UCSD-AML1 (cell line): ENCODE measurements at regions not wholly inside any gene's neighbourhood (a gene's known extent, or its start where the extent isn't known, plus 50 kb on each side); places are given as distances from the start of the nearest gene placed in this dataset.
A peak's percentile ranks its signal among the peaks of the same experiment; 100 is the strongest.
"Not testable (repeated sequence)": the region's sequence is repeated elsewhere in the genome, so short reads cannot be mapped to it uniquely, and the experiment has no call there.

ENCODE experiments used
- DNase-seq: peaks from one replicate; lab custom pipeline; 2025; ENCODE audit not compliant: unreplicated experiment; lab: John Stamatoyannopoulos, UW

DNA sequence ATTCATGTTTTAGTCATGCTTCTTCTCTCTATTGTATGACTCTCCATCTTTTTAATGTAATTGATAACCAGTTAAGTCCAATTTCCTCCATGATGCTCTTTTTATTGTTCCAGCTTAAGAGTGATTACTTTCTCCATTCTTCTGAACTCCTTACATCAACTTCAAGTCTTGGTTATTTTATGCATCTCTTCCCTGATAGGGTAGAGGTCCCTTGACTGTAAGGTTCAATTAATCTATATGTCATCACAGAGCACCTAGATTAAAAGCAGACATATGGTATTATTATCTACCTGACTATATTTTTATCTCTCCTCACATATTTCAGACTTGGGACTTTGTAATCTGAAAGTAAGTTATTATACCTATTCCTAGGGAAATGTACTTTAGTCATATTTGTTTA, 853.1 kb downstream of the REEP3 start:
- no peak for DNase-seq

DNA sequence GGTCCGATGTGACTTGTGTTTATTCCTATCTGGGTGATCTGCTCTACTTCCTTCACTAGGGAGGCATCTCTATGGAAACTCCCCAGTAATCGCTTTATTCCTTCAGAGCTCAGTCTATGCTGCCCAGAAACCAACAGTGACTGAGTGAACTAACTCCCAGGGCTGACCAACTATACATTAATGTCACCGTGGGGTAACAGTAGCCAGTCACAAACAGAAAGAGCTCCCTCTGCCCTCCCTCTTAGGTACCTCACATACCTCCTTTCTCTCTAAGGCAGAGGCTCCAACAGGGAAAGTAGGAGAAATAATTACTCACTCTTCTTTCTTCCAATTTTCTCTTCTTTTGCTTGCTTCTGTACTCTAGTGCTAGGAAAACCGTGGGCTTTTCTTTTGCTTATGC, 855.0 kb downstream of the REEP3 start:
- no peak for DNase-seq

DNA sequence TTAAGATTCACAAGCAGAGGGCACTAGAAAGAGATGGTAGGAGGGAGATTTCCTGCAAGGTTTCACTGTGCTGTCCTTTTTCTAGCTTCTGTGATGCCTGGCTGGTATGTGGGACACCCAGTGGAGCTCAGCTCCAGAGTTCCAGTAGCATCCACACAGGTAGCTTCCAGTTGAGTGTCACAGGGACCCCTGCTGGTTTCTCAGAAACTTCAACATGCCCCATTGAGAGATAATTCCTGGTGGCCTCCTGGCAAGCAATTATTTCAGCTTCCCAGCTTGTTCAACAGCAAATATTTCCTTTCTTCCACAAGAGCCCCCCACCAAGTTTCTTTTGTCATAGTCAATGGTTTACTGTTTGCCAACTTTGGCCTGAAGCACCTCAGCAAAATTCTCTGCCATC, 858.7 kb downstream of the REEP3 start:
- no peak for DNase-seq

DNA sequence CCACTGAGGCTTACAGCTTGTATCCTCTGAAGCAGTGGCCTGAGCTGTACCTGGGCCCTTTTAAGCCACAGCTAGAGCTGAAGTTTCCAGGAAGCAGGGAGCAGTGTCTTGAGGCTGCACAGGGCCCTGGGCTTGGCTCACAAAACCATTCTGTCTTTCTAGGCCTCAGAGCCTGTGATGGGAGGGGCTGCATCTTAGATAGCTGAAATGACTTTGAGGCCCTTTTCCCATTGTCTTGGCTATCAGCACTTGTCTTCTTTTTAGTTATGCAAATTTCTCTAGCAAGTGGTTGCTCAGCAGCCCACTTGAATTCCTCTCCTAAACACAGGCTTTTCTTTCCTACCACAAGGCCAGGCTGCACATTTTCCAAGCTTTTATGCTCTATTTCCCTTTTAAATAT, 864.2 kb downstream of the REEP3 start:
- DNase-seq, result no peak

DNA sequence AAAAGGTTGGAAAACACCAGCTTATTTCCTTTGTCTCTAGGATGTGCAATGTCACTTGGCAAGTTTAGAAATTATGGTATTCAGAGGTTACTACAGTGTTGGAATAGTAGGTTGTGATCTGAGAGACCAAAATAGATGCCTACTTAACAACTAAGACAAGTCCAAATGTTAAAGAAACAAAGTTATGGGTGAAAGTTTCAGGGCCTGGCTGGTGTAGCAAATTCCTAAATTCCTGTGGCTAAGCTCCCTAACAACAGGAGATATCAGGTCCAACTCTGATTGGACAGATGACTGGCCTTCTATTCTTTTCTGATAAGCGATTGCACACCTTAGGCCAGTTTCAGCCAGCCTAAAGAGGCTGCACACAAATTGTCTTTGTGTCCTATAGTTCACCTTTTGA, 873.5 kb downstream of the REEP3 start:
- no peak for DNase-seq

DNA sequence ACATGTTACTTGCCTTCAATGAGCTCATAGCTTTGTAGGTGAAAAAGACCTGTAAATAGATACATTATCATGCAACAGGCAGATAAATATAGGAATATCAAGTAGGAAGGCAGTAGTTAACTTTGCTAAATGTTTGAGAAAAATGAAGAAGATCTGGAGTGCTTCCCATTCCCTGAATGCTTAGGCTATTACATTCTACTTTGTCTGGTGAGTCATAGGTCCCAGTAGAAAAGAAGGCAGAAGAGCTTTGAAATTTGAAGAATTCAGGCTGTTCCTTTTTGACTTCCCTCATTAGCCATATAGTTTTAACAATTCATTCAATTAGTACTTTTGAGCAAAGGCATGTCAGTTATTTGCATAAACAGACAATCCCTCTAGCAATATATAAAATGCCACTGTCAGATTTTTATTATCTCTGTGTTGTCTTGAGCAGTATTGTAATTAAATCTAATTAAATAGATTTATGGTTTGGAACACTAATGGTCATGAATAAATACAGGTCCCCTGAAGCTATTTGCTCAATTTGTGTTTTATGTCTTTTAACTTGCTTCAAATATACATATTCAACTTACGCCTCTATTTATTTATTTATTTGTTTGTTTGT, 875.0 kb downstream of the REEP3 start:
- no peak for DNase-seq

DNA sequence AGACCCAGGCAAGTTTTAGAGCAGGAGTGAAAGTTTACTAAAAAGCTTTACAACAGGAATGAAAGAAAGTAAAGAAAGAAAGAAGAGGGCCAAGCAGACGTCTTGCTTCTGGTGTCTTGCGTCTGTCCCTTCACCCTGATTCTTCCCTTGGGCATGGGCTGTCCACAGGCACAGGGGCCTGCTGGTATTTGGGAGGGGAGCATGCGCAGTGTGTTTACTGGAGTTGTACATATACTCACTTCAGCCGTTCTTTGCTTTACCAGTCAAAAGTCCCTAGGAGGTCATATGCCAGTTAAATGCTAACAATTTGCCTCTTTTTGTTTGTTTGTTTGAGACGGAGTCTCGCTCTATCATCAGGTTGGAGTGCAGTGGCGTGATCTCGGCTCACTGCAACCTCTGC, 875.9 kb downstream of the REEP3 start:
- no peak for DNase-seq

- no peak for DNase-seq
Observed at GRCh38 chr10:64408391-64409183, 887.4 kb downstream of the REEP3 start.

DNA sequence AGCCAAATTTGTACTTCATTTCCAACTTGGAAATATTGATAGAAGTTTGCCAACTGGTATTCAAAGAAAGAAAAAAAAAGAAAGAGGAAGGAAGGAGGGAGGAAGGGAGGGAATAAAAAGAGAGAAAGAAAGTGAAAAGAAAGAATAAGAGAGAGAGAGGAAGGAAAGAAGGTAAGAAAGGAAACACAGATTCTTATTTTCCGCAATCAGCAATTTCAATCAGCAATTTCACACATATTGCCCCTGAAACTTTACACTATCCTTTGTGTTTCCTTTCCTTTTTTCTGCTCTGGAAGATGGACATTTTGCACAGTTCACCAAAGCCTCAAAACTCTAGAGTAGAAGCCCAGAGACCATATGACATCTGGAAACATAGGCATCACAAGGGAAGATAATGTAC, 888.1 kb downstream of the REEP3 start:
- DNase-seq, result no peak

GRCh38 chr10:64416011-64416410, 894.8 kb downstream of the REEP3 start:
- DNase-seq, result no peak

DNA sequence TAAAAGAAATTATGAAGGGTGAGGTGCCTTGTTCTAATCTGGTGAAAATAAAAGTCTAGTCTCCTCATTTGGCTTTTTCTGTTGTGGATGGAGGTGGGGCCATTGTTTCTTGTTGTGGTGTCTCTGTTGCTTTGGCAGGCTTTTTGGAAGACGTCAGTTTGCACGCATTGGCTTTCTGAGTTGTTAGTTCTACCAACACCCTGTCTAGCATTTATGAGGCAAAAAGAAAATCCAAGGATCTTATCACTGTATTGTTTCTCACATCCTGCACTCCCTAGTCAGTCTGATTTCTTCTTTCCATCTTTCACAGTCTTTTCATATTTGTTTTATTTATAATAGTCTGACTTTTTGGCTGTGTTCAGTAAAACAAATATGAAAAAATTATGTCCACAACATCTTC, 898.3 kb downstream of the REEP3 start:
- DNase-seq, result no peak

DNA sequence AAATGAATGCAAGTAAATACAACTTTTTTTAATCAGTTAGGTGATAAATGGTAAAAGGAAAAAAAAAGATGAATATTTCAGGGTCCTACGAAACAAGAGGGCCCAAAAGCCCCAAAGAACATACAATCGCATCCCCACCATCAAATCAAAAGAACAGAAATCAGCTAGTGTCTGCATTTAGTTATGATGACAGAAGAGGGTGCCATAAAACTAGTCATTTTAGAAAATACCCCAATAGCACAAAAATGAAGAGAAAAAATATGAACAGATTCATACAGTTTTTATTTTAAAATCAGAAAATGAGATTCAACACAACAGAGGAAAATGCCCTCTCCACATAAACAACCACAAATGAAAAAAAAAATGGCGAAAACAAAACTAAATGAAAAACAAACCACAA, 905.5 kb downstream of the REEP3 start:
- no peak for DNase-seq

DNA sequence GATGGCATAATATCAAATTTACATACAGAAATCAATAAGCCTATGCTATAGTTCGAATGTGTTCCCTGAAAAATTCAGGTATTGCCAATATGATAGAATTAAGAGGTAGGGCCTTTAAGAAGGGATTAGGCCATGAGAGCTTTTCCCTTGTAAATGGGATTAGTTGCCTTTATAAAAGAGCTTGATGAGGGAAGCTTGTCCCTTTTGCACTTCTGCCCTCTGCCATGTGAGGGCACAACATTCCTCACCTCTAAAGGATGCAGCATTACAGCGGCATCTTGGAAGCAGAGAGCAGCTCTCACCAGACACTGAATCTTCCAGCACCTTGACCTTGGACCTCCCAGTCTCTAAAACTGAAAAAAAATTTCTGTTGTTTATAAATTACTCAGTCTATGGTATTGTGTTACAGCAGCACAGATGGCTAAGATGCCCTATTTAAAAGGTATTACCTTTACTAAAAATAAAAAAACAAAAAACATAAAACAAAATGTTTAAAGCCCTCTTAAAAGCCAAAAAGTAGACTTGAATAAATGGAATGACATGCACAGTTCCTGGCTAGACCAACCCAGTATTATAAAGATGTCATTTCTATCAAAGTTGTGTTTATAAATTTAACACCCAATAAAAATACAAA, 909.6 kb downstream of the REEP3 start:
- peak; percentile 40 for DNase-seq

DNA sequence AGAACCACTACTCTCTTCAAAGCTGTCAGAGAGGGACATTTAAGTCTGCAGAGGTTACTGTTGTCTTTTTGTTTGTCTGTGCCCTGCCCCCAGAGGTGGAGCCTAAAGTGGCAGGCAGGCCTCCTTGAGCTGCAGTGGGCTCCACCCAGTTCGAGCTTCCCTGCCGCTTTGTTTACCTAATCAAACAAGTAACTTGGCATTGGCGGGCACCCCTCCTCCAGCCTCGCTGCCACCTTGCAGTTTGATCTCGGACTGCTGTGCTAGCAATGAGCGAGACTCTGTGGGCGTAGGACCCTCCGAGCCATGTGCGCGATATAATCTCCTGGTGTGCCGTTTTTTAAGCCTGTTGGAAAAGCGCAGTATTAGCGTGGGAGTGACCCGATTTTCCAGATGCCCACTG, 920.7 kb downstream of the REEP3 start:
- not testable (repeated sequence) for DNase-seq

DNA sequence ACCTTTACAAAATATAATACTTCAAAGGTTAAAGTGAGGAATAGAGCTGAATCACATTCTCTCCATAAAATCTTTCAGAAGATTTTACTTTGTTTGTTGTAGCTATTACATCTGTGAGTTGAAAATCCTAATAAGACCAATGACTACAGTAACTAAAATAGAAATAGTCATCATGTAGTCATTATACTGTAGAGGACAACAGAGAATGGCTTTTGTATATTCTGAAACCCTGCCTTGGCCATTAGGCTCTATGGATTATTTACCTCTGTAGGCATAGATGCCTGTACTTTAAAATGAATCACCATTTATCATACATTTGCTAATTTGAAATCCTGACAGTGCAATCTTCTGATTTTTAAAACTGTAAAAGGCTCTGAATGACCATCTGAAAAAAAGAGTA, 923.0 kb downstream of the REEP3 start:
- no peak for DNase-seq

DNA sequence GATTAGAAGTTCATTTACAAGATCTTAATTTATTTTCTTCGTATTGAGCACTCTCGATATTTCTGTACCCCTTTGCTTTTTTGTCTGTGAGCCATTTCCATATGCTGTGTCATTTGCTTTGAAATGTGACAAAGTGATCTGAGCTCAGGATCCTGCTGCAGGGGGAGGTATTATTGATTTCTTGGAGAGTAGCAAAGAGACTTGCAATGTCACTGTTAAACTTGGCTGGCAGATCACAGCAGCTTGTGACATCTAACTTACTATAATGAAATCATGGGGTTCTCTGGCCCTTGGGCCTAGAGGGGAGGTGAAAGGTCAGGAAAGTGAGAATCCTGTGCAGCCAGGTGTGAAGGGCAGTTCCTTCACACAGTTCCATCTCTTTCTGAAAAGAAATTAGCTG, 923.4 kb downstream of the REEP3 start:
- DNase-seq, result no peak

- DNase-seq, result no peak
Observed at GRCh38 chr10:64449603-64450002, 928.4 kb downstream of the REEP3 start.

GRCh38 chr10:64450312-64450711, 929.1 kb downstream of the REEP3 start:
- DNase-seq, result no peak

- no peak for DNase-seq
Observed at GRCh38 chr10:64454962-64455361, 933.8 kb downstream of the REEP3 start.

DNA sequence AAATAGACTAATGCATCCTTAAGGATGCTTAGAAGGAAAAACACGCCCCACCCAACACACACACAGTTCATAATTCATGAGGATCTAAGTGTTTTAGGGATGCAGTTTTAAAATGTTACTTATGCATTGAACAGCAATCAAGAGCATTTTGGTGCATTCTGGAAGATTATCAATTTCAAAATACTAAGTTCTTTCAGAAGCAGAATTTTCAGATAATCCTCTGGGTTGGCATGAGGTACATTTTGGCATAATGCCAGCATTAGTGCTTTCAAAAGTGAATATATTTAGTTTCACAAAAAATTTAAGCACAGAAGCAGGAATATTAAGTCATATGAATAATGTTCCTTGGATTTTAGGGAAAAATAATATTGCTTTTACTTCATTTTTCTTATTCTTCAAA, 937.1 kb downstream of the REEP3 start:
- no peak for DNase-seq

- no peak for DNase-seq
Observed at GRCh38 chr10:64463406-64463805, 942.2 kb downstream of the REEP3 start.

DNA sequence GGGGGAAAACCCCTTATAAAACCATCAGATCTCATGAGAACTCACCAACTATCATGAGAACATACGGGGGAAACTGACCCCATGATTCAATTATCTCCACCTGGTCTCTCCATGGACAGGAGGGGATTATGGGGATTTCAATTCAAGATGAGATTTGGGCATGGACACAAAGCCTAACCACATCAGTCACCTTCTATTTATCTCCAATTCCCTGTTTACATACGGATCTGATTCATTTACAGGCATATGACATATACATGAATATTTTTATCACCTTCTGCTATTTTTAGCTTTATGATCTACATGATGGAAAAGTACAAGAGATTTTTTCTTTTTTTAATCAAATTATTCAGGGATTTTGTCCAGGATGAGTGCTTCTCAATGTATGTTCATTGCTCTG, 944.5 kb downstream of the REEP3 start:
- no peak for DNase-seq
